ENCODE measurements at regions not wholly inside any gene's neighbourhood (a gene's known extent, or its start where the extent isn't known, plus 50 kb on each side); places are given as distances from the start of the nearest gene placed in this dataset.

DNA sequence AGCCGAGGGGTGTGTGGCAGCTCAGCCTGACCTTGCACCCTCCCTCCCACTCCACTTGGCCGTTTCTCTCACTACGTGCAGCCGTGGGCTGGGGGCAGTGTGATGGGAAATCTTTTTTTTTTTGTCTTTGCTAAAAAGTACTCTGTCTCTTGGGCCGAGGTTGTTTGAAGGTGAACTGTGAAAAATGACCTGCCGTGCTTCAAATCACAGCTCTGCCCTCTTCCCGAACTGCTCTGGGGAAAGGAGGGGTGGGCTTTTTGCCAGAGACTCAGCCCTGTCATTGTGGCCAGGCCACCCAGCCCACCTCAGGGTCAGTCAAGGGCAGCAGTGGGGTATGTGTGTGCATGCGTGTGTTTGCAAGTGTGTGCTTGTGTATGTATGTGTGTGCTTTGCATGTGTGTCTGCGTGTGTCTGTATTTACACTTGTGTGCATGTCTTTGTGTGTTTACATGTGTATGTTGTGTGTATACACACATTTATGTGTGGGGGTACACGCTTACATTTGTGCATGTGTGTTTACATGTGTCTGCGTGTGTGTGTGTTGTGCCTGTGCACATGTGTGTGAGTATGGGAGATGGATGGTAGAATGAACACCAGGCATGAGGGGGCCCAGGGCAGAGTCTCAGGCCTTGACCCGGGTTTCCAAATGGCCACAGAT is 61.3 kb upstream of the HAAO start:
- ATAC-seq (ENCODE audit: low FRiP score) (no peak), DNase-seq (no peak)
- no peaks in the 10 kb centered on the region for H3K27me3 ChIP-seq (ENCODE audit: control insufficient read depth in 1 of 2, insufficient read depth in 2 of 2, low read length in 1 of 2)
- no peak overlapping the region for H3K4me3 ChIP-seq (ENCODE audit: low read length in 2 of 2)
- no peaks in the 10 kb centered on the region for H3K36me3 ChIP-seq (ENCODE audit: control insufficient read depth in 1 of 2, insufficient read depth in 2 of 2, low read length in 1 of 2)
- 61% methylated on average over 12 of the region's 12 CpGs for WGBS, 2 donors
- H3K9me3 ChIP-seq (ENCODE audit: control insufficient read depth, low read length), result no peaks in the 10 kb centered on the region
- intact Hi-C loops (cut with DNase I), result loop anchor here in 1 of 2 donors (10.0 kb wide), 2 partner anchors 371 to 631 kb away; partner anchors contain the start of gene ZFP36L2
- H3K4me1 ChIP-seq (ENCODE audit: control insufficient read depth in 1 of 2, insufficient read depth in 2 of 2, low read length in 2 of 2), result no peaks in the 10 kb centered on the region
- peak overlapping the region in 1 of 2 donors; percentile 7 for H3K27ac ChIP-seq (ENCODE audit: low read depth in 1 of 2, low read length in 2 of 2)

DNA sequence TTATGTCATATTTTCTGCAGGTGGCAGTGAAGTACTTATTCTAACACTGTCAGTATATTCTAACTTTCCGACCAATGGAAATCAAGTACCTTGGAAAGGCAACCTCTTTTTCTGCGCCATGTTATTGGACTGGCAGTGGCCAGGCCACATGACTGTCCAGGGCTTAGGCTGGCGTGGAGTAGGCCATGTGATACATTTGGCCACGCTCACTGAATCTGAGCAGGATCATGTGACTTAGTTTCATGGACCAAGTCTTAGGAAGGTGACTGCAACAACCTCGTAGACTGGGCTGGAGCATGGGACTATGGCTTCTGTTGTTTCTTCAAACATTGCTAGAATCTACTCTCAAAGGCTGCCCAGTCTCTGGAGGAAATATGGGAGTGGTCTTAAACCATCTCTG is 60.4 kb upstream of the HAAO start:
- no peaks in the 10 kb centered on the region for H3K4me1 ChIP-seq (ENCODE audit: control insufficient read depth in 1 of 2, insufficient read depth in 2 of 2, low read length in 2 of 2)
- no peak overlapping the region for H3K4me3 ChIP-seq (ENCODE audit: low read length in 2 of 2)
- H3K27ac ChIP-seq (ENCODE audit: low read depth in 1 of 2, low read length in 2 of 2), result no peak overlapping the region
- intact Hi-C loops (cut with DNase I), result loop anchor here in 1 of 2 donors (10.0 kb wide), 2 partner anchors 372 to 632 kb away; partner anchors contain the start of gene ZFP36L2
- 71 to 79% methylated on average over 5 of the region's 5 CpGs for WGBS, 2 donors
- no peaks in the 10 kb centered on the region for H3K36me3 ChIP-seq (ENCODE audit: control insufficient read depth in 1 of 2, insufficient read depth in 2 of 2, low read length in 1 of 2)
- no peak for ATAC-seq (ENCODE audit: low FRiP score)
- H3K9me3 ChIP-seq (ENCODE audit: control insufficient read depth, low read length), result no peaks in the 10 kb centered on the region
- H3K27me3 ChIP-seq (ENCODE audit: control insufficient read depth in 1 of 2, insufficient read depth in 2 of 2, low read length in 1 of 2), result no peaks in the 10 kb centered on the region
- DNase-seq, result no peak

DNA sequence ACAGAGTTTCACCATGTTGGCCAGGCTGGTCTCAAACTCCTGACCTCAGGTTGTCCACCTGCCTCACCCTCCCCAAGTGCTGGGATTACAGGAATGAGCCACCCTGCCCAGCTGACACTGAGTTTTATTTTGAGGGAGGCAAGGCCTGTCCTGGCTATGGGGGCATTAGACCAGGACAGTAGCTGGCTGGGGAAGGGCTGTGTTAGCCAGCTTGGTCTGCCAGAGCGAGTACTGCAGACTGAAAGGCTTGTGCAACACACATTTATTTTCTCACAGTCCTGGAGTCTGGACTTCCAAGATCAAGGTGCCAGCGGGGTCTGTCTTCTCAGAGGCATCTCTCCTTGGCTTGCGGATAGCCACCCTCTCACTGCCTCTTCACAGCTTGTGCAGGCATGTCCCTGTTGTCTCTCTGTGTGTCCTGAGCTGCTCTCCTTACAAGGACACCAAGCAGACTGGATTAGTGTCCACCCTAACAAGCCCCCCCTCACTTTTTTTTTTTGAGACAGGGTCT is 59.4 kb upstream of the HAAO start:
- Histone ChIP-seq H3K4me1 (ENCODE audit: control insufficient read depth in 1 of 2, insufficient read depth in 2 of 2, low read length in 2 of 2) (no peaks in the 10 kb centered on the region), H3K27ac (ENCODE audit: low read depth in 1 of 2, low read length in 2 of 2) (no peak overlapping the region), H3K36me3 (ENCODE audit: control insufficient read depth in 1 of 2, insufficient read depth in 2 of 2, low read length in 1 of 2) (no peaks in the 10 kb centered on the region), H3K27me3 (ENCODE audit: control insufficient read depth in 1 of 2, insufficient read depth in 2 of 2, low read length in 1 of 2) (no peaks in the 10 kb centered on the region), H3K9me3 (ENCODE audit: control insufficient read depth, low read length) (no peaks in the 10 kb centered on the region), H3K4me3 (ENCODE audit: low read length in 2 of 2) (no peak overlapping the region)
- WGBS, 2 donors, result 24 to 30% methylated on average over 3 of the region's 3 CpGs
- DNase-seq (no peak), ATAC-seq (ENCODE audit: low FRiP score) (no peak)
- intact Hi-C loops (cut with DNase I), result loop anchor here in 1 of 2 donors (10.0 kb wide), 2 partner anchors 373 to 633 kb away; partner anchors contain the start of gene ZFP36L2

DNA sequence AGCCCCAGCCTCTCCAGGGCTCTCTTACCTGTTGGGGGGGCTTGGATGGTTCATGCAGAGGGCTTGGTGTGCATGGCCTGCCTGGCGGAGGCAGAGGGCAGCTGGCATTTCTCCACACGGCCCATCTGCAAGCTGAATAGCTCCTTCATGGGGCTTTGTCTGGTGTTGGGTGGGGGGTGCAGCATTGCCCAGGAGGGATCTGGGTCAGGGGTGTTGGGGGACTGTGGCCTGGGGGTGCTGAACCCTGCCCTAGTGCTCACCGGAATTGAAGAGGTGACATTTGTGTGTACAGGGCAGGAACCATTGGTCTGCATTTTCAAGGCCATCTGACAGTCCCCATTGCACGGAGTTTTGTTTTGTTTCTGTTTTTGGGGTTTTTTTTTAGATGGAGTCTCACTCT is 58.8 kb upstream of the HAAO start:
- H3K27ac ChIP-seq (ENCODE audit: low read depth in 1 of 2, low read length in 2 of 2), result no peak overlapping the region
- intact Hi-C loops (cut with DNase I), result loop anchor here in 1 of 2 donors (10.0 kb wide), 2 partner anchors 374 to 634 kb away; partner anchors contain the start of gene ZFP36L2
- H3K27me3 ChIP-seq (ENCODE audit: control insufficient read depth in 1 of 2, insufficient read depth in 2 of 2, low read length in 1 of 2), result no peaks in the 10 kb centered on the region
- no peak for DNase-seq
- H3K36me3 ChIP-seq (ENCODE audit: control insufficient read depth in 1 of 2, insufficient read depth in 2 of 2, low read length in 1 of 2), result no peaks in the 10 kb centered on the region
- WGBS, 2 donors, result 70% methylated on average over 4 of the region's 4 CpGs
- H3K9me3 ChIP-seq (ENCODE audit: control insufficient read depth, low read length), result no peaks in the 10 kb centered on the region
- ATAC-seq (ENCODE audit: low FRiP score), result no peak
- H3K4me1 ChIP-seq (ENCODE audit: control insufficient read depth in 1 of 2, insufficient read depth in 2 of 2, low read length in 2 of 2), result no peaks in the 10 kb centered on the region
- H3K4me3 ChIP-seq (ENCODE audit: low read length in 2 of 2), result no peak overlapping the region

DNA sequence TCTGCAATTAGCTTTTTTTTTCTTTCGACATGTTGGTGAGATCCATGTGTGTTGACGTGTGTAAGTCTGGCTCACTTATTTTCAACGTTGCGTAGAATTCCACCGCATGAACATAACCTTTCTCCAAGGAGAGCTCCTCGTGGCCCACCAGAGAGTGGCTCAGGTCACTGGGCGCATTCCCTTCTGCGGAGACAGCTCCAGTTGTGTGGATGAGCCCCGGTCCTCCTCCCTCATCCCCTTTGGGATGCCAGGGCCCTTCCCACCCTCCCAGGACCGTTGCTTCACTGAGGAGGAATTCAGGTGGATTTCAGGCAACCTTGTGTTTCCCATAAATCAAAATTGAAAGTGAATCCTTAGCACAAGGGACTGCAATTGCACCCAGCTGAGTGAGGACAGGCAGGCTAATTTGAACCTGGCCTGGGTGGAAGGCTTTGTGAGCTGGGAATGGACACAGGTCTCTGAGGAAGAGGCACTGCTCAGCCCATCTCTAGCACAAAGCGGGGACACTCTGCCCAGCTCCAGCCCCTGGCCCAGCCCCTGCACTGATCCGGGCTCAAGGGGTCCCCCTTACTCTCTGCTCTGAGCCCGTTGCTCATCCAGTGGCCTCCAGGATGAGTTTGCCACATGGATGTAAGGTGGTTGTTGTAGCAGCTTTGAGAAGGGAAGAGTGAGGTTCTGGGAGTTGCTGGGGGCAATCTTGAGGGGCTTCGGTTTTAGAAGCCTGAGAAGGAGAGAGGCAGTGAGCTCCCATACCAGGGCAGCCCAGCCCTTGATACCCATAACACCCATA is 57.8 kb upstream of the HAAO start:
- Histone ChIP-seq H3K27me3 (ENCODE audit: control insufficient read depth in 1 of 2, insufficient read depth in 2 of 2, low read length in 1 of 2) (no peaks in the 10 kb centered on the region), H3K4me3 (ENCODE audit: low read length in 2 of 2) (no peak overlapping the region), H3K4me1 (ENCODE audit: control insufficient read depth in 1 of 2, insufficient read depth in 2 of 2, low read length in 2 of 2) (no peaks in the 10 kb centered on the region), H3K9me3 (ENCODE audit: control insufficient read depth, low read length) (no peaks in the 10 kb centered on the region), H3K36me3 (ENCODE audit: control insufficient read depth in 1 of 2, insufficient read depth in 2 of 2, low read length in 1 of 2) (no peaks in the 10 kb centered on the region), H3K27ac (ENCODE audit: low read depth in 1 of 2, low read length in 2 of 2) (no peak overlapping the region)
- ATAC-seq (ENCODE audit: low FRiP score) (no peak), DNase-seq (no peak)
- intact Hi-C loops (cut with DNase I), result loop anchor here in 1 of 2 donors (10.0 kb wide), 2 partner anchors 375 to 635 kb away; partner anchors contain the start of gene ZFP36L2
- 87 to 89% methylated on average over 14 of the region's 14 CpGs for WGBS, 2 donors

DNA sequence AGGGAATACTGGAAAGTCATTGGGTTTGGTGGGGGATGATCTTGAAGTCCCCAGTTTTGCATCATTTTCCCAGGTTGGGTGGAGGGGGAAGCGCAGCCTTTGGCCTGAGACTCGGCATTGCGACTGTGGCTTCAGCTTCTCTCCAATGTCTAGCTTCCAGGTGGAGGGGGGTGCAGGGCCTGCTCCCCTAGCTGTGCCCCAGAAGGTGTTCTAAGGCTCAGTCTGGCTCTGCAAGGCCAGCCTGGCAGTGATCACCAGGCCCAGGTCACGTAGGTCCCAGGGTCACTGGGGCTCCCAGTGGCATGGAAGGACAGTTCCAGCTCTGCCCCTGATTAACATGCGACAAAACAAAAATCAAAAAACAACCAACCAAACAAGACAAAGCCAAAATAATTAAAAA is 56.9 kb upstream of the HAAO start:
- DNase-seq (no peak), ATAC-seq (ENCODE audit: low FRiP score) (no peak)
- intact Hi-C loops (cut with DNase I), result no loop called here
- Histone ChIP-seq H3K9me3 (ENCODE audit: control insufficient read depth, low read length) (no peaks in the 10 kb centered on the region), H3K27ac (ENCODE audit: low read depth in 1 of 2, low read length in 2 of 2) (no peak overlapping the region), H3K4me3 (ENCODE audit: low read length in 2 of 2) (no peak overlapping the region), H3K4me1 (ENCODE audit: control insufficient read depth in 1 of 2, insufficient read depth in 2 of 2, low read length in 2 of 2) (no peaks in the 10 kb centered on the region), H3K27me3 (ENCODE audit: control insufficient read depth in 1 of 2, insufficient read depth in 2 of 2, low read length in 1 of 2) (no peaks in the 10 kb centered on the region), H3K36me3 (ENCODE audit: control insufficient read depth in 1 of 2, insufficient read depth in 2 of 2, low read length in 1 of 2) (no peaks in the 10 kb centered on the region)
- WGBS, 2 donors, result 98 to 99% methylated on average over 5 of the region's 5 CpGs

DNA sequence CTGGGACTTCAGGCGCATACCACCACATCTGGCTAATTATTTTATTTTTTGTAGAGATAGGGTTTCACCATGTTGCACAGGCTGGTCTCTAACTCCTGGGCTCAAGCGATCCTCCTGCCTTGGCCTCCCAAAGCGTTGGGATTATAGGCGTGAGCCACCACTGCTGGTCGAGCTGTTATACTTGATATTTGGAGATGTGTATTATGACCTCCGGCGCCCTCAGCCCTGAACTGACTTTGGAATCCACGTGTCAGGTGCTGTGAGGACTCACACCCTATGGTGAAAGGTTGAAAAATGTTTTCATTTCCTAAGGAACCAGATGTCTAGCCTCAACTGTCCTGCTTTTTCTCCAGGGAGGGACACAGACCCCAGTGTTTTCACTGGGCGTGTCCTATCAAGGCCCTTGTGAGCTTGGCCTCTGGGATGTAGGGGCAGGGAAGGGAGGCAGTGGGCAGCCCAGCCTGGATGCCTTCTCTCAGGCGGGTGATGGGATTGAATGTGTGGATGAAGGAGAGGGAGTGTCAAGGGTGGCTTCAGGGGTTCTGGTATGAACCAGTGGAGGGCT is 56.4 kb upstream of the HAAO start:
- H3K4me1 ChIP-seq (ENCODE audit: control insufficient read depth in 1 of 2, insufficient read depth in 2 of 2, low read length in 2 of 2), result no peaks in the 10 kb centered on the region
- WGBS, 2 donors, result 86 to 88% methylated on average over 10 of the region's 10 CpGs
- no peak overlapping the region for H3K27ac ChIP-seq (ENCODE audit: low read depth in 1 of 2, low read length in 2 of 2)
- DNase-seq (no peak), ATAC-seq (ENCODE audit: low FRiP score) (no peak)
- H3K36me3 ChIP-seq (ENCODE audit: control insufficient read depth in 1 of 2, insufficient read depth in 2 of 2, low read length in 1 of 2), result no peaks in the 10 kb centered on the region
- H3K4me3 ChIP-seq (ENCODE audit: low read length in 2 of 2), result no peak overlapping the region
- intact Hi-C loops (cut with DNase I), result no loop called here
- no peaks in the 10 kb centered on the region for H3K27me3 ChIP-seq (ENCODE audit: control insufficient read depth in 1 of 2, insufficient read depth in 2 of 2, low read length in 1 of 2)
- no peaks in the 10 kb centered on the region for H3K9me3 ChIP-seq (ENCODE audit: control insufficient read depth, low read length)

DNA sequence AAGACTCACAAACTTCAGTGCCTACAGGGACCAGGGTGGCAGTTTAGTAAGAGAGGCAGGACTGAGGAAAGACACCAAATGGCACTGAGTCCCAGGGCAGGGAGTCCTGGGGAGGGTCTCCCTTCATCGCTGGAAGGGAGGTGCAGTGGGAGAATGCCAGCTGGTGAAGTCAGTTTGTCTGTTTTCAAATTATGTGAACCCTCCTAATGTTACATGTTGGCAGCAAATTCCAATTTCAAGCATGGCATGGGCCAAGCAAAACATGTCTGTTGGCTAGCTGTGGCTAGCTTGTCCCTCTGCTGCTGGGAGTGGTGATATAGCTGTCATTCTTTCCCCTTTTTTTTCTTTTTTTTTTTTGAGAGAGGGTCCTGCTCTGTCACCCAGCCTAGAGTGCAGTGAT is 55.9 kb upstream of the HAAO start:
- DNase-seq (peak in 1 of 2 donors; percentile 64), ATAC-seq (ENCODE audit: low FRiP score) (peak; percentile 13)
- Histone ChIP-seq H3K9me3 (ENCODE audit: control insufficient read depth, low read length) (no peaks in the 10 kb centered on the region), H3K36me3 (ENCODE audit: control insufficient read depth in 1 of 2, insufficient read depth in 2 of 2, low read length in 1 of 2) (no peaks in the 10 kb centered on the region), H3K4me3 (ENCODE audit: low read length in 2 of 2) (no peak overlapping the region), H3K4me1 (ENCODE audit: control insufficient read depth in 1 of 2, insufficient read depth in 2 of 2, low read length in 2 of 2) (no peaks in the 10 kb centered on the region), H3K27me3 (ENCODE audit: control insufficient read depth in 1 of 2, insufficient read depth in 2 of 2, low read length in 1 of 2) (no peaks in the 10 kb centered on the region), H3K27ac (ENCODE audit: low read depth in 1 of 2, low read length in 2 of 2) (no peak overlapping the region)
- intact Hi-C loops (cut with DNase I), result no loop called here
- WGBS, 2 donors, result 0 to 1% methylated on average over 1 of the region's 1 CpG
